ENCODE measurements at regions not wholly inside any gene's neighbourhood (a gene's known extent, or its start where the extent isn't known, plus 50 kb on each side); places are given as distances from the start of the nearest gene placed in this dataset.
A peak's percentile ranks its signal among the peaks of the same experiment; 100 is the strongest.
"Not testable (repeated sequence)": the region's sequence is repeated elsewhere in the genome, so short reads cannot be mapped to it uniquely, and the experiment has no call there.

- no peak for ATAC-seq
- no peak for DNase-seq
- Mint-ChIP-seq H3K9me3 (no peaks in the 10 kb centered on the region), H3K27me3 (peaks cover 0 to 2% (median 0%) of the 10 kb centered on the region in 5 donors), H3K27ac (peak overlapping the region in 9 of 10 donors; percentile 23 to 96 (median 90)), H3K4me1 (peaks cover 14 to 41% (median 17%) of the 10 kb centered on the region in 4 donors), H3K36me3 (no peaks in the 10 kb centered on the region), H3K4me3 (peak overlapping the region in 9 of 10 donors; percentile 43 to 83 (median 77))
- POLR2A ChIA-PET = interaction anchor here (1.6 to 2.0 kb wide), 2 partner anchors 9 to 33 kb away, joined by 8 to 9 read pairs; no protein-coding TSS in a partner anchor
These were observed 67.9 kb upstream of the SRRM3 start for GRCh38 chr7:76133839-76134238.

DNA sequence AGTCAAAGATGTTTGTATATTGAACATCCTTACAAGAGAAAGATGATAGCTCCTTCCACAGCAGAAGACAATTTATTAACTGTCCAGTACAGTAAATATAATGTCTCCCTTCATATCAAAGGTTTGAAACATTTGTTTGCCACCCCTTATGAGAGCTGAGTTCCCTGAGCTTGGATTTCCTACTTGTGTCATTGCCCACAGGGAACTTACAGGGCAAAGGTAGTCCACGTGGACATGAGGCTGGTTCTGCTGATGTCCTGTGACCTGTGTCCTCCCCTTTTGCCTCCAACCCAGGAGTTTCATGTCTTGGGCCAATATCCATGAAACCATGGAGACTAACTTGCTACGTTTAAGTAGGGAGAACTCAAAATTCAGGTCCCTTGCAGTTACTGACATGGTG, 66.4 kb upstream of the SRRM3 start:
- POLR2A ChIA-PET, ATAC-seq, H3K4me3 Mint-ChIP-seq, H3K9me3 Mint-ChIP-seq, DNase-seq, H3K27ac Mint-ChIP-seq, H3K27me3 Mint-ChIP-seq, H3K36me3 Mint-ChIP-seq: not testable (repeated sequence)
- H3K4me1 Mint-ChIP-seq = peaks cover 14 to 41% (median 17%) of the 10 kb centered on the region in 4 donors

- DNase-seq, H3K4me3 Mint-ChIP-seq, H3K9me3 Mint-ChIP-seq, H3K27me3 Mint-ChIP-seq, H3K36me3 Mint-ChIP-seq, POLR2A ChIA-PET, H3K27ac Mint-ChIP-seq, ATAC-seq: not testable (repeated sequence)
- peaks cover under 1 to 26% (median 4%) of the 10 kb centered on the region in 4 donors for H3K4me1 Mint-ChIP-seq
These were observed 63.0 kb upstream of the SRRM3 start for GRCh38 chr7:76138577-76139313.

GRCh38 chr7:76139670-76140069, 62.0 kb upstream of the SRRM3 start:
- DNase-seq = no peak
- Mint-ChIP-seq H3K36me3 (no peaks in the 10 kb centered on the region), H3K4me3 (no peak overlapping the region), H3K27ac (no peak overlapping the region), H3K27me3 (no peaks in the 10 kb centered on the region), H3K9me3 (peaks cover 0 to 2% (median 0%) of the 10 kb centered on the region in 9 donors), H3K4me1 (peaks cover 0 to 26% (median 2%) of the 10 kb centered on the region in 4 donors)
- POLR2A ChIA-PET = no interaction called here
- no peak for ATAC-seq

DNA sequence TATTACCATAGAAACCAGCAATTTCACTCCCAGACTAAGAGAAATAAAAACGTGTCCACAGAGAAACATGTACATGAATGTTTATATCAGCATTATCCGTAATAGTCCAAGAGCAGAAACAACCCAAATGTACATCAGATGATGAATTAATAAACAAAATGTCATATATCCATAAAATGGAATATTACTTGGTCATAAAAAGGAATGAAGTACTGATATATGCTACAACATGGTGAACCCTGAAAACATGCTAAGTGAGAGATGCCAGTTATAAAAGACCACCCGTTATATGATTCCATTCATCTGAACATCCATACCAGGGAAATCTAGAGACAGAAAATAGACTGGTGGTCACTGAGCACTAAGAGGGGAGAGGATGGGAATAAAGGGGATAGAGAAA, 61.4 kb upstream of the SRRM3 start:
- H3K4me3 Mint-ChIP-seq, POLR2A ChIA-PET, H3K27me3 Mint-ChIP-seq, H3K9me3 Mint-ChIP-seq, H3K36me3 Mint-ChIP-seq, ATAC-seq, DNase-seq: not testable (repeated sequence)
- H3K27ac Mint-ChIP-seq = peak overlapping the region in 1 of 10 donors; percentile 27
- peaks cover 0 to 31% (median 2%) of the 10 kb centered on the region in 4 donors for H3K4me1 Mint-ChIP-seq

- peak in 1 of 10 donors; percentile 21 for DNase-seq
- Mint-ChIP-seq H3K27ac (peak overlapping the region in 6 of 10 donors; percentile 75 to 88 (median 82)), H3K4me1 (peaks cover 0 to 29% (median 2%) of the 10 kb centered on the region in 4 donors), H3K4me3 (peak overlapping the region in 6 of 10 donors; percentile 3 to 64 (median 38)), H3K9me3 (peaks cover 0 to 2% (median 0%) of the 10 kb centered on the region in 9 donors), H3K27me3 (no peaks in the 10 kb centered on the region), H3K36me3 (no peaks in the 10 kb centered on the region)
- ATAC-seq = peak; percentile 80 to 96
- POLR2A ChIA-PET = interaction anchor here (0.8 to 1.5 kb wide), 2 partner anchors 10 to 13 kb away, joined by 4 to 9 read pairs; no protein-coding TSS in a partner anchor
These were observed 58.8 kb upstream of the SRRM3 start for GRCh38 chr7:76142861-76143260.

- Mint-ChIP-seq H3K27ac (peak overlapping the region in 2 of 10 donors; percentile 33 to 61), H3K4me1 (peaks cover 0 to 26% (median 4%) of the 10 kb centered on the region in 4 donors), H3K4me3 (peak overlapping the region in 1 of 10 donors; percentile 29)
- H3K27me3 Mint-ChIP-seq, H3K9me3 Mint-ChIP-seq, POLR2A ChIA-PET, DNase-seq, ATAC-seq, H3K36me3 Mint-ChIP-seq: not testable (repeated sequence)
These were observed 56.9 kb upstream of the SRRM3 start for GRCh38 chr7:76144664-76145270.

DNA sequence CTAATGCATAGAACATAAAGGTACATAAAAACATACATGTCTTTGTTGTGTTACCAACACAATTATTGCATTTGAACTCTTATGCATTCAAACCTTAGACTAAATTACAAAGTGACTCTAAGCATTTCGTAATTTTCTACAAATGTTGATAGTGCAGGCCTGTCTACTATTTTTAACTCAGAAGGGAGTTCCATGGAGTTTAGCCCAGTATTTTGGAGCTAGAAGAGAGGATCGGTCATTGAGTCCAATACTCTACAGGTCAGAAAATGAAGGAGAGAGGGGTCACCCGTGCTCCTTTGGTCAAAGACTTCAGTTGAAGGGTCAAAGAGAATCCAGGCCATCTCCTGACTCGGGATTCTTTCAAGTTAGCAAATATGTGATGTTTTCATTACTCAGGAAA, 55.3 kb upstream of the SRRM3 start:
- Mint-ChIP-seq H3K9me3 (no peaks in the 10 kb centered on the region), H3K4me1 (peaks cover 0 to 32% (median 8%) of the 10 kb centered on the region in 4 donors), H3K4me3 (no peak overlapping the region), H3K27ac (no peak overlapping the region), H3K27me3 (no peaks in the 10 kb centered on the region), H3K36me3 (no peaks in the 10 kb centered on the region)
- POLR2A ChIA-PET = no interaction called here
- ATAC-seq = no peak
- no peak for DNase-seq

- H3K4me1 Mint-ChIP-seq = peaks cover 5 to 39% (median 23%) of the 10 kb centered on the region in 4 donors
- POLR2A ChIA-PET, H3K27me3 Mint-ChIP-seq, ATAC-seq, H3K4me3 Mint-ChIP-seq, H3K36me3 Mint-ChIP-seq, H3K27ac Mint-ChIP-seq, DNase-seq, H3K9me3 Mint-ChIP-seq: not testable (repeated sequence)
These were observed 52.7 kb upstream of the SRRM3 start for GRCh38 chr7:76148947-76149346.

GRCh38 chr7:76149847-76150691, 51.6 kb upstream of the SRRM3 start:
- Mint-ChIP-seq H3K4me3 (peak overlapping the region in 6 of 10 donors; percentile 28 to 72 (median 53)), H3K27ac (peak overlapping the region in 1 of 10 donors; percentile 73), H3K9me3 (no peaks in the 10 kb centered on the region)

More at GRCh38 chr7:76149847-76150691, 51.6 kb upstream of the SRRM3 start:
- Mint-ChIP-seq H3K27me3 (no peaks in the 10 kb centered on the region), H3K4me1 (peaks cover 9 to 38% (median 29%) of the 10 kb centered on the region in 4 donors), H3K36me3 (no peaks in the 10 kb centered on the region)
- ATAC-seq (peak; percentile 47 to 69), DNase-seq (peak in 1 of 10 donors; percentile 21)
- POLR2A ChIA-PET = interaction anchor here (1.8 kb wide), 1 partner anchor 17 kb away, joined by 7 read pairs; no protein-coding TSS in a partner anchor
